IMR-90 (cell line): ENCODE measurements at regions not wholly inside any gene's neighbourhood (a gene's known extent, or its start where the extent isn't known, plus 50 kb on each side); places are given as distances from the start of the nearest gene placed in this dataset.

Experiments
- ATAC-seq: fragments of 200-7000 bp; cut with Tn5 transposase; 2 replicates; pipeline ENCODE4 v1.9.1; 2020; ENCODE audit warnings: low read depth, mild to moderate bottlenecking, moderate library complexity
- BruUV-seq: library from RNA; stranded (reverse); fragments of 400-500 nt; replicated peaks from 2 replicates; lab custom pipeline; 2021; lab: Mats Ljungman, UMichigan
- CTCF ChIA-PET: fragments of 300-600 bp; formaldehyde crosslinking; extraction: SDS; loops from one replicate; lab custom pipeline; 2021; ENCODE audit warnings: antibody characterized with exemption; lab: Yijun Ruan, JAX
- POLR2A ChIA-PET: fragments of 300-600 bp; sonication (Branson Sonifier 250); formaldehyde crosslinking; loops from one replicate; lab custom pipeline; 2022; ENCODE audit warnings: antibody characterized with exemption; ENCODE audit not compliant: unreplicated experiment; lab: Charles Lee
- DNase-seq: peaks from one replicate; pipeline ENCODE4 v3.0.0; 2013
- H2AFZ ChIP-seq: replicated peaks from 2 replicates; pipeline ENCODE3; 2013; ENCODE audit warnings: low read length, mild to moderate bottlenecking; ENCODE audit not compliant: poor library complexity
- H2AK5ac ChIP-seq: 2 replicates; pipeline ENCODE4 v1.6.1; 2013; ENCODE audit warnings: low read depth, low read length, inconsistent platforms
- H2AK9ac ChIP-seq: replicated peaks from 2 replicates; pipeline ENCODE3; 2013; ENCODE audit warnings: mild to moderate bottlenecking, low read depth, low read length, moderate library complexity; ENCODE audit not compliant: poor library complexity
- H2BK120ac ChIP-seq: 2 replicates; pipeline ENCODE4 v1.6.1; 2013; ENCODE audit warnings: low read depth, low read length, inconsistent platforms
- H2BK15ac ChIP-seq: 3 replicates; pipeline ENCODE4 v1.6.1; 2013; ENCODE audit warnings: low read depth, low read length, inconsistent platforms
- H2BK20ac ChIP-seq: 2 replicates; pipeline ENCODE4 v1.6.1; 2013; ENCODE audit warnings: low read depth, mild to moderate bottlenecking, inconsistent platforms, low read length, moderate library complexity
- H2BK5ac ChIP-seq: 2 replicates; pipeline ENCODE4 v1.6.1; 2013; ENCODE audit warnings: mild to moderate bottlenecking, low read depth, low read length, inconsistent platforms; ENCODE audit not compliant: poor library complexity, severe bottlenecking
- H3K14ac ChIP-seq: replicated peaks from 2 replicates; pipeline ENCODE4 v1.6.1; 2013; ENCODE audit warnings: low read depth, low read length, inconsistent platforms
- H3K18ac ChIP-seq: 2 replicates; pipeline ENCODE4 v1.6.1; 2013; ENCODE audit warnings: low read depth, low read length, control low read depth
- H3K23ac ChIP-seq: 2 replicates; pipeline ENCODE4 v1.6.1; 2013; ENCODE audit warnings: low read depth, low read length, inconsistent platforms
- H3K27ac ChIP-seq: 2 replicates; pipeline ENCODE4 v1.5.1; 2013; ENCODE audit warnings: mild to moderate bottlenecking, control low read depth, low read length; ENCODE audit not compliant: insufficient read depth
- H3K27me3 ChIP-seq: 2 replicates; pipeline ENCODE4 v1.6.1; 2013; ENCODE audit warnings: low read length; ENCODE audit not compliant: control insufficient read depth, insufficient read depth
- H3K36me3 ChIP-seq: 2 replicates; pipeline ENCODE4 v1.6.1; 2013; ENCODE audit warnings: low read length, mixed read lengths; ENCODE audit not compliant: control insufficient read depth, insufficient read depth
- H3K4ac ChIP-seq: 2 replicates; pipeline ENCODE4 v1.6.1; 2013; ENCODE audit warnings: low read depth, low read length, inconsistent platforms
- H3K4me1 ChIP-seq: 2 replicates; pipeline ENCODE4 v1.6.1; 2013; ENCODE audit warnings: low read length, mixed read lengths; ENCODE audit not compliant: control insufficient read depth, insufficient read depth
- H3K4me2 ChIP-seq: 2 replicates; pipeline ENCODE4 v1.6.1; 2013; ENCODE audit warnings: low read depth, mild to moderate bottlenecking, control low read depth, low read length, moderate library complexity
- H3K4me3 ChIP-seq: 2 replicates; pipeline ENCODE4 v1.5.1; 2013; ENCODE audit warnings: low read depth, mild to moderate bottlenecking, control low read depth, low read length, moderate library complexity; ENCODE audit not compliant: insufficient read depth
- H3K56ac ChIP-seq: 2 replicates; pipeline ENCODE4 v1.6.1; 2013; ENCODE audit warnings: low read length, inconsistent platforms; ENCODE audit not compliant: insufficient read depth; ENCODE audit errors: extremely low read depth
- H3K79me1 ChIP-seq, 2 experiments: 2 replicates each; pipeline ENCODE4 v1.6.1; 2013; ENCODE audit warnings: low read length in 2 of 2, inconsistent platforms in 1 of 2, low read depth in 1 of 2
- H3K9ac ChIP-seq: 2 replicates; pipeline ENCODE4 v1.6.1; 2013; ENCODE audit warnings: low read depth, low read length, control low read depth
- H3K9me1 ChIP-seq: 2 replicates; pipeline ENCODE4 v1.6.1; 2013; ENCODE audit warnings: low read length, inconsistent platforms; ENCODE audit not compliant: insufficient read depth
- H3K9me3 ChIP-seq: 2 replicates; pipeline ENCODE4 v1.6.1; 2013; ENCODE audit warnings: low read length; ENCODE audit not compliant: control insufficient read depth, insufficient read depth
- H4K20me1 ChIP-seq: 2 replicates; pipeline ENCODE4 v1.6.1; 2013; ENCODE audit warnings: low read length, inconsistent platforms; ENCODE audit not compliant: insufficient read depth
- H4K5ac ChIP-seq: 2 replicates; pipeline ENCODE4 v1.6.1; 2013; ENCODE audit warnings: mild to moderate bottlenecking, low read depth, low read length, control low read depth
- H4K8ac ChIP-seq, 2 experiments: 2 replicates each; pipeline ENCODE4 v1.6.1; 2013; ENCODE audit warnings: low read depth in 2 of 2, low read length in 2 of 2, control low read depth in 1 of 2, inconsistent platforms in 1 of 2
- H4K91ac ChIP-seq: 2 replicates; pipeline ENCODE4 v1.6.1; 2013; ENCODE audit warnings: low read depth, low read length, inconsistent platforms; ENCODE audit not compliant: insufficient read depth
- BHLHE40 ChIP-seq: fragments of 150-350 bp; IDR thresholded peaks from 2 replicates; pipeline ENCODE4 v1.6.1; 2016; ENCODE audit warnings: mild to moderate bottlenecking, low read depth, low read length
- CEBPB ChIP-seq: IDR thresholded peaks from 2 replicates; pipeline ENCODE4 v1.6.1; 2012; ENCODE audit warnings: low read depth, low read length, improper control_type of control experiment
- CHD1 ChIP-seq: IDR thresholded peaks from 2 replicates; pipeline ENCODE4 v1.6.1; 2012; ENCODE audit warnings: low read depth, low read length, improper control_type of control experiment
- FOS ChIP-seq: fragments of 150-350 bp; IDR thresholded peaks from 2 replicates; pipeline ENCODE4 v1.6.1; 2016; ENCODE audit warnings: low read depth, low read length
- MXI1 ChIP-seq: IDR thresholded peaks from 2 replicates; pipeline ENCODE4 v1.6.1; 2012; ENCODE audit warnings: low read depth, mild to moderate bottlenecking, low read length, moderate library complexity, borderline replicate concordance
- NFE2L2 ChIP-seq: fragments of 150-350 bp; IDR thresholded peaks from 2 replicates; pipeline ENCODE4 v1.6.1; 2016; ENCODE audit warnings: low read depth, mild to moderate bottlenecking, low read length
- POLR2A ChIP-seq: IDR thresholded peaks from 2 replicates; pipeline ENCODE4 v1.6.1; 2012; ENCODE audit warnings: mild to moderate bottlenecking, low read depth, low read length
- RCOR1 ChIP-seq: IDR thresholded peaks from 2 replicates; pipeline ENCODE4 v1.6.1; 2012; ENCODE audit warnings: mild to moderate bottlenecking, low read length, improper control_type of control experiment; ENCODE audit not compliant: insufficient replicate concordance
- RFX5 ChIP-seq: IDR thresholded peaks from 2 replicates; pipeline ENCODE4 v1.8.0; 2012; ENCODE audit warnings: low read depth, mild to moderate bottlenecking, low read length, moderate library complexity
- SMC3 ChIP-seq: fragments of 150-350 bp; IDR thresholded peaks from 2 replicates; pipeline ENCODE4 v1.6.1; 2016; ENCODE audit warnings: low read depth, mild to moderate bottlenecking, antibody characterized with exemption, low read length, moderate library complexity
- WGBS, 2 experiments: methylation state at CpG; one replicate each; pipeline versions ENCODE4 v1.1.5 to v1.1.7; 2013; ENCODE audit warnings: missing lambda C conversion rate in 2 of 2; ENCODE audit not compliant: insufficient read length in 1 of 2; ENCODE audit errors: extremely low coverage in 2 of 2; 5-methylcytosine and 5-hydroxymethylcytosine counted together
- dilution Hi-C: fragments of 300-500 bp; cut with HindIII; formaldehyde crosslinking; loops from one replicate; pipeline ENCODE4 v1.14.3; 2018; ENCODE audit warnings: low sequenced_read_pairs; ENCODE audit not compliant: unreplicated experiment
- in situ Hi-C: fragments of 300-500 bp; cut with MboI; formaldehyde crosslinking; loops from 3 replicates; pipeline ENCODE4 v1.14.3; 2019; ENCODE audit warnings: low sequenced_read_pairs, inconsistent platforms, mixed read lengths
- intact Hi-C: fragments of 100-400 bp; cut with micrococcal nuclease; formaldehyde crosslinking; loops from 2 replicates; pipeline ENCODE4 v1.10.0; 2022
- TF ChIP-seq, protein P1 (sequence below): fragments of 150-350 bp; IDR thresholded peaks from 2 replicates; pipeline ENCODE4 v1.6.1; 2017; ENCODE audit warnings: mild to moderate bottlenecking, antibody characterized with exemption, low read length, low read depth
- TF ChIP-seq, protein P2 (sequence below): fragments of 150-350 bp; IDR thresholded peaks from 2 replicates; pipeline ENCODE4 v1.6.1; 2016; ENCODE audit warnings: low read depth, mild to moderate bottlenecking, low read length, moderate library complexity, borderline replicate concordance

DNA sequence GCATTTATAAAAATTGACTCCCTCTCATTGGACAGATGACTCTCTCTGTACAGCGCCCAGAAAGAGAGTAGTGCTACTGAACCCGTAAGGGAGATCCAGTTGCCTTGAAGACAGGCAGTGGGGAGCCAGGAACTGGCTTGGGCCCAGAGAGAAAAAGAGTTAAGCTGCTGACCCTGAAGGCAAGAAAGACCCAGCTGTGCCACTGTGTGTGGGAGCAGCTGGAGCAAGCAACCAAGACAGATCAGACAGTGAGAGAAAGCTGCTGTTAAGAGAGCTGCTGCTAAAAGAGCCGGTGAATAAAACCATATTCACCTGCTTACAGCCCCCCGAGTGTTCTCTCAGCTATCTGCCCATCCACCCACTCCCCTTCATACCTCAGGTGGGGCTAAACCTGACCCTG, 149.7 kb upstream of the ADAMTS16 start:
- no peak for ATAC-seq
- intact Hi-C loops, result no loop called here
- no peaks in the 10 kb centered on the region for H3K9me1 ChIP-seq

More for the DNA sequence above, 149.7 kb upstream of the ADAMTS16 start:
- no peak overlapping the region for H2BK15ac ChIP-seq
- H3K23ac ChIP-seq, result no peak overlapping the region
- H3K36me3 ChIP-seq, result no peaks in the 10 kb centered on the region
- H3K27ac ChIP-seq, result no peak overlapping the region
- no peak overlapping the region for H3K4ac ChIP-seq
- in situ Hi-C loops (no loop called here), dilution Hi-C loops (no loop called here)
- no peak overlapping the region for H2AK9ac ChIP-seq
- no peak overlapping the region for H3K4me3 ChIP-seq
- BruUV-seq, result no TSS peak
- no peak overlapping the region for H2BK5ac ChIP-seq
- no peak overlapping the region for H2BK120ac ChIP-seq
- no peak overlapping the region for H3K14ac ChIP-seq
- H3K27me3 ChIP-seq, result no peaks in the 10 kb centered on the region
- H3K56ac ChIP-seq, result no peak overlapping the region
- no peaks in the 10 kb centered on the region for H3K79me1 ChIP-seq
- H3K9ac ChIP-seq, result no peak overlapping the region
- CTCF ChIA-PET, result no interaction called here
- no peak overlapping the region for H3K18ac ChIP-seq
- H2BK20ac ChIP-seq, result no peak overlapping the region
- no peak overlapping the region for H4K8ac ChIP-seq
- H2AK5ac ChIP-seq, result no peak overlapping the region
- H2AFZ ChIP-seq, result no peak overlapping the region
- H3K4me1 ChIP-seq, result no peaks in the 10 kb centered on the region
- POLR2A ChIA-PET, result no interaction called here
- no peak for TF ChIP-seq MXI1
- TF ChIP-seq POLR2A, result no peak
- TF ChIP-seq SMC3, result no peak
- no peak for TF ChIP-seq FOS
- TF ChIP-seq, protein P1, sequence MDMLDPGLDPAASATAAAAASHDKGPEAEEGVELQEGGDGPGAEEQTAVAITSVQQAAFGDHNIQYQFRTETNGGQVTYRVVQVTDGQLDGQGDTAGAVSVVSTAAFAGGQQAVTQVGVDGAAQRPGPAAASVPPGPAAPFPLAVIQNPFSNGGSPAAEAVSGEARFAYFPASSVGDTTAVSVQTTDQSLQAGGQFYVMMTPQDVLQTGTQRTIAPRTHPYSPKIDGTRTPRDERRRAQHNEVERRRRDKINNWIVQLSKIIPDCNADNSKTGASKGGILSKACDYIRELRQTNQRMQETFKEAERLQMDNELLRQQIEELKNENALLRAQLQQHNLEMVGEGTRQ, result no peak
- no peak for TF ChIP-seq CHD1
- TF ChIP-seq RFX5, result no peak
- TF ChIP-seq BHLHE40, result no peak
- TF ChIP-seq RCOR1, result no peak
- TF ChIP-seq NFE2L2, result no peak
- TF ChIP-seq CEBPB, result no peak
- TF ChIP-seq, protein P2, sequence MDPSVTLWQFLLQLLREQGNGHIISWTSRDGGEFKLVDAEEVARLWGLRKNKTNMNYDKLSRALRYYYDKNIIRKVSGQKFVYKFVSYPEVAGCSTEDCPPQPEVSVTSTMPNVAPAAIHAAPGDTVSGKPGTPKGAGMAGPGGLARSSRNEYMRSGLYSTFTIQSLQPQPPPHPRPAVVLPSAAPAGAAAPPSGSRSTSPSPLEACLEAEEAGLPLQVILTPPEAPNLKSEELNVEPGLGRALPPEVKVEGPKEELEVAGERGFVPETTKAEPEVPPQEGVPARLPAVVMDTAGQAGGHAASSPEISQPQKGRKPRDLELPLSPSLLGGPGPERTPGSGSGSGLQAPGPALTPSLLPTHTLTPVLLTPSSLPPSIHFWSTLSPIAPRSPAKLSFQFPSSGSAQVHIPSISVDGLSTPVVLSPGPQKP, result no peak
- H3K9me3 ChIP-seq, result peaks cover 17% of the 10 kb centered on the region
- H4K5ac ChIP-seq, result no peak overlapping the region
- no peak for DNase-seq
- H3K4me2 ChIP-seq, result no peak overlapping the region
- no peaks in the 10 kb centered on the region for H4K20me1 ChIP-seq
- WGBS, 2 experiments, result 0% methylated on average over 1 of the region's 4 CpGs; no CpG with 5 or more reads in 1 of the 2 experiments
- H4K91ac ChIP-seq, result no peak overlapping the region
